ENCODE measurements at regions not wholly inside any gene's neighbourhood (a gene's known extent, or its start where the extent isn't known, plus 50 kb on each side); places are given as distances from the start of the nearest gene placed in this dataset.

DNA sequence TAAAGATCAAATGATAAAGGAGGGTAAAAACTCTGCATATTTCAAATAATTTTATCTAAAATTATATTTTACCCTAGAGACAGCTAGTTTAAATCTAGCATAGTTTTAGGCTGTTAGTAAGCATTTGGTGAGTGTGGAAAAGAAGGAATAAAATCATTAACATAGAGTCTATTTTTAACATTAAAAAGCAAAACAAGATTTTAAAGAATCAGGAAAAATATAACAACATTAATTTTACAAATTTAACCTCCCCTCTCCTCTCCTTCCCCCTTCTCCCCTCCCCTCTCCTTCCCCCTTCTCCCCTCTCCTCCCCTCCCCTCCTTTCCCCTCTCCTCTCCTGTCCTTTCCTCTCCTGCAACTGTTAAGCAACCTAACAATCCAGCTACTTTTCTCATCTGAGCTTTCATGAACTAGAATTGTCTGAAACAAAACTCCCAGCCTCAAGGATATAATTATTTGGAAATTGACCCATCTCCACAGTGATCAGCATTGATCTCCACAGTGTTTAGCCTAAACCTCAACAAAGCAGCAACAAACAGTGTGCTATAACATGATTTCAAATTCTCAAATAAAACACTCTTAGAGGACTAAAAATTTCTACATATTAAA, 293.2 kb downstream of the PPP1R3A start:
- no peak for TF ChIP-seq TAF1 (IDR thresholded peaks at IDR 0.05; ENCODE audit: borderline replicate concordance, low read depth, low read length)
- no peak for TF ChIP-seq EP300 (IDR thresholded peaks at IDR 0.05; ENCODE audit: borderline replicate concordance in 1 of 2, low read depth in 1 of 2, low read length in 1 of 2)
- TF ChIP-seq, protein P1, sequence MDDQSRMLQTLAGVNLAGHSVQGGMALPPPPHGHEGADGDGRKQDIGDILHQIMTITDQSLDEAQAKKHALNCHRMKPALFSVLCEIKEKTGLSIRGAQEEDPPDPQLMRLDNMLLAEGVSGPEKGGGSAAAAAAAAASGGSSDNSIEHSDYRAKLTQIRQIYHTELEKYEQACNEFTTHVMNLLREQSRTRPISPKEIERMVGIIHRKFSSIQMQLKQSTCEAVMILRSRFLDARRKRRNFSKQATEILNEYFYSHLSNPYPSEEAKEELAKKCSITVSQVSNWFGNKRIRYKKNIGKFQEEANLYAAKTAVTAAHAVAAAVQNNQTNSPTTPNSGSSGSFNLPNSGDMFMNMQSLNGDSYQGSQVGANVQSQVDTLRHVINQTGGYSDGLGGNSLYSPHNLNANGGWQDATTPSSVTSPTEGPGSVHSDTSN (IDR thresholded peaks at IDR 0.05) = no peak
- TF ChIP-seq MXI1 (IDR thresholded peaks at IDR 0.05; ENCODE audit: low read depth, low read length) = no peak
- TF ChIP-seq YY1 (IDR thresholded peaks at IDR 0.05; ENCODE audit: low read depth) = no peak
- TF ChIP-seq, protein P2, sequence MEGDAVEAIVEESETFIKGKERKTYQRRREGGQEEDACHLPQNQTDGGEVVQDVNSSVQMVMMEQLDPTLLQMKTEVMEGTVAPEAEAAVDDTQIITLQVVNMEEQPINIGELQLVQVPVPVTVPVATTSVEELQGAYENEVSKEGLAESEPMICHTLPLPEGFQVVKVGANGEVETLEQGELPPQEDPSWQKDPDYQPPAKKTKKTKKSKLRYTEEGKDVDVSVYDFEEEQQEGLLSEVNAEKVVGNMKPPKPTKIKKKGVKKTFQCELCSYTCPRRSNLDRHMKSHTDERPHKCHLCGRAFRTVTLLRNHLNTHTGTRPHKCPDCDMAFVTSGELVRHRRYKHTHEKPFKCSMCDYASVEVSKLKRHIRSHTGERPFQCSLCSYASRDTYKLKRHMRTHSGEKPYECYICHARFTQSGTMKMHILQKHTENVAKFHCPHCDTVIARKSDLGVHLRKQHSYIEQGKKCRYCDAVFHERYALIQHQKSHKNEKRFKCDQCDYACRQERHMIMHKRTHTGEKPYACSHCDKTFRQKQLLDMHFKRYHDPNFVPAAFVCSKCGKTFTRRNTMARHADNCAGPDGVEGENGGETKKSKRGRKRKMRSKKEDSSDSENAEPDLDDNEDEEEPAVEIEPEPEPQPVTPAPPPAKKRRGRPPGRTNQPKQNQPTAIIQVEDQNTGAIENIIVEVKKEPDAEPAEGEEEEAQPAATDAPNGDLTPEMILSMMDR (IDR thresholded peaks at IDR 0.05) = no peak
- TF ChIP-seq CHD2 (IDR thresholded peaks at IDR 0.05; ENCODE audit: low read length, partially characterized antibody) = no peak
- no peak for TF ChIP-seq JUND (IDR thresholded peaks at IDR 0.05)
